GM21825 (cell line): ENCODE measurements at regions not wholly inside any gene's neighbourhood (a gene's known extent, or its start where the extent isn't known, plus 50 kb on each side); places are given as distances from the start of the nearest gene placed in this dataset.

Experiments used
- ATAC-seq: cut with Tn5 transposase; IDR thresholded peaks from one replicate; pipeline ENCODE4 v1.9.1; 2021; ENCODE audit warnings: mild to moderate bottlenecking, moderate library complexity; ENCODE audit not compliant: unreplicated experiment

GRCh38 chr7:36088966-36089365, 64.1 kb upstream of the EEPD1 start:
- ATAC-seq = no peak

- ATAC-seq = no peak
Observed at GRCh38 chr7:36090976-36091873, 61.8 kb upstream of the EEPD1 start.

- ATAC-seq = no peak
Observed at GRCh38 chr7:36091874-36092176, 61.2 kb upstream of the EEPD1 start.

- ATAC-seq = no peak
Observed at GRCh38 chr7:36092221-36092771, 60.8 kb upstream of the EEPD1 start.

- no peak for ATAC-seq
Observed at GRCh38 chr7:36096460-36097095, 56.5 kb upstream of the EEPD1 start.

GRCh38 chr7:36098096-36098495, 55.0 kb upstream of the EEPD1 start:
- ATAC-seq = no peak

- no peak for ATAC-seq
Observed at GRCh38 chr7:36100226-36100625, 52.8 kb upstream of the EEPD1 start.

GRCh38 chr7:36100634-36101033, 52.4 kb upstream of the EEPD1 start:
- ATAC-seq = no peak
